HG03045 (cell line): ENCODE measurements at regions not wholly inside any gene's neighbourhood (a gene's known extent, or its start where the extent isn't known, plus 50 kb on each side); places are given as distances from the start of the nearest gene placed in this dataset.

Experiments
- ATAC-seq: cut with Tn5 transposase; IDR thresholded peaks from one replicate; pipeline ENCODE4 v1.9.1; 2021; ENCODE audit warnings: mild to moderate bottlenecking, moderate library complexity; ENCODE audit not compliant: unreplicated experiment

GRCh38 chr2:145303536-145303935 lies 783.6 kb upstream of the ZEB2 start:
- no peak for ATAC-seq

GRCh38 chr2:145302886-145303285 lies 783.0 kb upstream of the ZEB2 start:
- no peak for ATAC-seq

GRCh38 chr2:145302451-145302850 lies 782.5 kb upstream of the ZEB2 start:
- no peak for ATAC-seq

GRCh38 chr2:145299368-145299767 lies 779.4 kb upstream of the ZEB2 start:
- no peak for ATAC-seq

- ATAC-seq = no peak
Measured at GRCh38 chr2:145292166-145292565, 772.2 kb upstream of the ZEB2 start.

- no peak for ATAC-seq
Measured at GRCh38 chr2:145290986-145291385, 771.1 kb upstream of the ZEB2 start.

GRCh38 chr2:145289946-145290345 lies 770.0 kb upstream of the ZEB2 start:
- ATAC-seq = no peak

- ATAC-seq = no peak
Measured at GRCh38 chr2:145288650-145289496, 769.0 kb upstream of the ZEB2 start.

GRCh38 chr2:145287736-145288135 lies 767.8 kb upstream of the ZEB2 start:
- ATAC-seq = no peak

GRCh38 chr2:145286716-145287275 lies 766.9 kb upstream of the ZEB2 start:
- ATAC-seq = no peak

- ATAC-seq = no peak
Measured at GRCh38 chr2:145284551-145284950, 764.6 kb upstream of the ZEB2 start.

- no peak for ATAC-seq
Measured at GRCh38 chr2:145283131-145283530, 763.2 kb upstream of the ZEB2 start.

- ATAC-seq = no peak
Measured at GRCh38 chr2:145277922-145278321, 758.0 kb upstream of the ZEB2 start.

GRCh38 chr2:145273840-145274239 lies 753.9 kb upstream of the ZEB2 start:
- ATAC-seq = no peak

- ATAC-seq = no peak
Measured at GRCh38 chr2:145268931-145269330, 749.0 kb upstream of the ZEB2 start.

GRCh38 chr2:145267451-145267850 lies 747.5 kb upstream of the ZEB2 start:
- no peak for ATAC-seq

- no peak for ATAC-seq
Measured at GRCh38 chr2:145265244-145265643, 745.3 kb upstream of the ZEB2 start.

GRCh38 chr2:145260674-145261073 lies 740.8 kb upstream of the ZEB2 start:
- ATAC-seq = no peak

- ATAC-seq = no peak
Measured at GRCh38 chr2:145260081-145260480, 740.2 kb upstream of the ZEB2 start.

- no peak for ATAC-seq
Measured at GRCh38 chr2:145258903-145259579, 739.1 kb upstream of the ZEB2 start.

- ATAC-seq = no peak
Measured at GRCh38 chr2:145257931-145258330, 738.0 kb upstream of the ZEB2 start.

GRCh38 chr2:145256551-145256950 lies 736.6 kb upstream of the ZEB2 start:
- ATAC-seq = no peak
